ENCODE measurements at regions not wholly inside any gene's neighbourhood (a gene's known extent, or its start where the extent isn't known, plus 50 kb on each side); places are given as distances from the start of the nearest gene placed in this dataset.
"Not testable (repeated sequence)": the region's sequence is repeated elsewhere in the genome, so short reads cannot be mapped to it uniquely, and the experiment has no call there.

DNA sequence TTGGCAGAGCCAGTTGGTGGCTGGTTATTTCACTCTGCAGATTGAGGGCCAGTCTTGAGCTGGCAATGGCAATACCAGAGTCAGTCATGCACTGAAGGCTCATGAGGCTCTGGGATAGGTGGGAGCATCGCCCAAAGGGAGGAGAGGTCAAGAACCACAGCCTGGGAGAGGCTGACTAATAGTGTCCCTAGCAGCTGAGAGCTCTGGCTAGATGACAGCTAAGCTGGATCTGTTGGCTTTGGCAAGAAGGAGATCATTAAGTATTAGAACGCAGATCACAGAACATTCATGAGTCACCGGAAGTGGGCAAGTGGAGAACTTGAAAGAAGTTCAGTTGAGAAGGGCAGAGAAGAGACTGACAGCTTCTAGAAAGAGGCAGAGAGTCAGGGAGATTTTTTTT lies 521.1 kb downstream of the NR2F2 start:
- TF ChIP-seq, protein P1, sequence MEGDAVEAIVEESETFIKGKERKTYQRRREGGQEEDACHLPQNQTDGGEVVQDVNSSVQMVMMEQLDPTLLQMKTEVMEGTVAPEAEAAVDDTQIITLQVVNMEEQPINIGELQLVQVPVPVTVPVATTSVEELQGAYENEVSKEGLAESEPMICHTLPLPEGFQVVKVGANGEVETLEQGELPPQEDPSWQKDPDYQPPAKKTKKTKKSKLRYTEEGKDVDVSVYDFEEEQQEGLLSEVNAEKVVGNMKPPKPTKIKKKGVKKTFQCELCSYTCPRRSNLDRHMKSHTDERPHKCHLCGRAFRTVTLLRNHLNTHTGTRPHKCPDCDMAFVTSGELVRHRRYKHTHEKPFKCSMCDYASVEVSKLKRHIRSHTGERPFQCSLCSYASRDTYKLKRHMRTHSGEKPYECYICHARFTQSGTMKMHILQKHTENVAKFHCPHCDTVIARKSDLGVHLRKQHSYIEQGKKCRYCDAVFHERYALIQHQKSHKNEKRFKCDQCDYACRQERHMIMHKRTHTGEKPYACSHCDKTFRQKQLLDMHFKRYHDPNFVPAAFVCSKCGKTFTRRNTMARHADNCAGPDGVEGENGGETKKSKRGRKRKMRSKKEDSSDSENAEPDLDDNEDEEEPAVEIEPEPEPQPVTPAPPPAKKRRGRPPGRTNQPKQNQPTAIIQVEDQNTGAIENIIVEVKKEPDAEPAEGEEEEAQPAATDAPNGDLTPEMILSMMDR (IDR thresholded peaks at IDR 0.05; ENCODE audit: low read depth, low read length), result no peak
- no peak for DNase-seq (ENCODE audit: extremely low read depth, low read depth)

DNA sequence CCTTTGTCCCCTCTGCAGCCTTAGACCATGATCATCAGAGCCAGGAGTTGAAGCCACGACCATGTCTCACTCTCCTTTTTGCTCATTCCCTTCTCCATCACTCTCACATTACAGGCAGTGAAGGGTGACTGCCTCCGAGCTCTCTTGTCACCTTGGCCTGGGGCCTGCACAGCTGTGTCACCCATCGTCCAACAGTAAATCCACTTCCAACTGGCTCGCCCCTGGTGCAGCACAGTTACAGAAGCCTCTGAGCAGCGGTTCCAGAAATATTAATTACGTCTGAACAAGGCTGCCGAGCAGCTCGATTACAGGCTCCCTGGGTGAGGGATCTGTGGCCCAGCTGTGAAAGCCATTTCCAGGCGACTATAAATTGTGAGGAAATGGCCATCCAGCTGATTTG lies 528.2 kb downstream of the NR2F2 start:
- DNase-seq (ENCODE audit: extremely low read depth, low read depth), result no peak
- TF ChIP-seq, protein P1 (IDR thresholded peaks at IDR 0.05; ENCODE audit: low read depth, low read length), result no peak

DNA sequence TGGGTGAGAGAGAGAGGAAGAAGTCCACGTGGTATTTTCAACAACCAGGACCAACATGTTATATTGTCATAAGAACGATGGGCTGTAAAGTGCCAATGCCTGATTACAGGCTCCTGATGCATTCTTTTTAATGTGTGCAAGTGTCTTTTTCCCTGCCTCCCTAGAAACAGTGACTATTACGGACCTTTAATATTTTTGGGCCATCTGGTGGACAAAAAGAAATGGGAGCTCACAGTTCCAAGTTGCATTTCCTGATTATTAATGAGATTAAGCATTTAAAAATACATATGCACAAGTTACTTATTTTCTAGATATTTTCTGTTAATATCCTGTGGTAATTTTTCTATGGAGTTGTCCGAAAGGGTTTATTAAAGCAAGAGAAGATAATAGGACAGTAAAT lies 530.2 kb downstream of the NR2F2 start:
- TF ChIP-seq, protein P1 (IDR thresholded peaks at IDR 0.05; ENCODE audit: low read depth, low read length), result no peak

DNA sequence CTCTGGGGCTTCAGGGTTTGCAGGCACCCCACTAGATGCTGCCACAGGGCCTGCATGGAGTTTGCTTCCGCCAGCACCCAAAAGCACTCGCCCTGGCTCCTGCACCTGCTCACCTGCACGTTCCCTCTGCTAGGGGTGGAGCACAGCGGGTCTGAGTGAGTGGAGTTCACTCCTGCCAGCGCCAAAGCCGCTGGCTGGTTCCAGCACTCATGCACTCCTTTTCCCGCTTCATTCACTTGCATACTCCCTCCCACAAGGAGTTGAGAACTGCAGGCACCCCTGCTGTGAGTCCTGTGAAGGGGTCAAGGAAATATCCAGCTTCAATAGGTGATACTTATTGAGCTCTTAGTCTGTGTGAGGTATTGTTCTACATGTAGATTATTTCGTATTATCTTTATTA lies 537.5 kb downstream of the NR2F2 start:
- no peak for DNase-seq (ENCODE audit: extremely low read depth, low read depth)
- TF ChIP-seq, protein P1 (IDR thresholded peaks at IDR 0.05; ENCODE audit: low read depth, low read length), result no peak

More for the DNA sequence above, 530.2 kb downstream of the NR2F2 start:
- DNase-seq (ENCODE audit: extremely low read depth, low read depth), result no peak

DNA sequence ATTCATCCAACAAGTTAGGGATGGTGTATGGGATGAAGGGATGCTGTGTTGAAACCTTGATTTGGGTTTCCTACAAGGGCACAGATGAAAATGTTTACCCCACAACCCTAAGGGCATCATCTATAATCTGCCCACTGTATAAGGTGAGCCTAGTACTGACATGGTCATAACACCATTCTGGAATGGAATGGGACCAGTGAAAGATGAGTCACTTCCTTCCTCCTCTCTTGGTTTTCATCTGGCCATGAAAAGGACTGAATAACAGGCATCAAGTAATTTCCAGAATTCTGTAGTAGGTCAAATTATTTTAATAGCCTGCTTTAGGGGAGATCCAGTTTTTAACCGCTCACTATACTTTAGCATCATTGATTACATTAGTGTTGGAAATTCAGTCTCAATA lies 538.6 kb downstream of the NR2F2 start:
- DNase-seq (ENCODE audit: extremely low read depth, low read depth), result no peak
- TF ChIP-seq, protein P1 (IDR thresholded peaks at IDR 0.05; ENCODE audit: low read depth, low read length), result no peak

DNA sequence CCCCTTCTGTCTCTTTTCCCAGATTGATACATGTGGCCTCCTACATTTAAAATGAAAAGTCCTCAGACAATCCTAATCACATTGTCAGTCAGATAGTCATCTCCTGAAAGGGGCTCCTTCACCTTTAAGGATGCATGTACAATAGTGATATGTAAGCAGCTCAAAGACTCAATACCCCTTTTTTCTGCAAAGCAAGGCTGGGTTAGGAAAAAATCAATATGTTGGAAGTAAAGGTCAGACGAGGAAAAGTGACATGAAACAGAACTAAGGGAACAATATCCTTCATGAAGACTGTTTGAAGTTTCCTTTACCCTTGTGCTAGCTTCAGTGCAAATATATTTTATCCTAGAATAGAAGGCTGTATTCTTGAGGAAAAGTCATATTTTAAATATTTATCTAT lies 539.3 kb downstream of the NR2F2 start:
- TF ChIP-seq, protein P1 (IDR thresholded peaks at IDR 0.05; ENCODE audit: low read depth, low read length), result no peak

DNA sequence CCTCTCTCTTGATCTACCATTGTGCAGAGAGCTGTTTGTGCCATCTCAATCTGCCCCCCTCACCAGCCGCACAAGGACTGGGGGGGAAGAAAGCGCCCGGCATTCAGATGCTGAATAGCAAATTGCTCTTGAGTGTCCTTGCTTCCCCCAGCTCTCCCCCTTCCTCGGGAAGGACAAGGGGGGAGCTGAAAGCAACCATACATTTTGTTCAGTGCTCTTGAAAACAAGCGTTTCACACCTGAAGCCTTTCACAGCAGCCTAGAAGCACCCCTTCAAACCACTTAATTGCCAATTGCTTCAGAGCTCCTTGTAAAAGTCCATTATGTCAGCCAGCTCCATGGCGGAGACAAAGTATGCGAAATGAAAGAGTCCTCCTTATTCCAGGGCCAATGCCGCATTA lies 540.1 kb downstream of the NR2F2 start:
- DNase-seq (ENCODE audit: extremely low read depth, low read depth), result no peak
- TF ChIP-seq, protein P1 (IDR thresholded peaks at IDR 0.05; ENCODE audit: low read depth, low read length), result no peak

More for the DNA sequence above, 539.3 kb downstream of the NR2F2 start:
- no peak for DNase-seq (ENCODE audit: extremely low read depth, low read depth)

DNA sequence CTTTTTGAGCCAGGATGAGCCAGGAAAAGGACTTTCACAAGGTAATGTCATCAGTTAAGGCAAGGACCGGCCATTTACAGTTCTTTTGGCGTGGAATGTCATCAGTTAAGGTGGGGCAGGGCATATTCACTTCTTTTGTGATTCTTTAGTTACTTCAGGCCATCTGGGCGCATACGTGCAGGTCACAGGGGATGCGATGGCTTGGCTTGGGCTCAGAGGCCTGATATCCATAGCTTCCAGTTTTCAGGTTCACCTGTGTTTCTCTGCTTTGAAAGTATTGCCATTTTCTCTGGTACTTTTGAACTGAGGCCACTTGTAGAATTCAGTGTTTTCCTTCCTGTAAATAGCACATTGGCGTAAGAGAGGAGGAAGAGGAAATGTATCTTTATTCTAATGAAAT lies 546.9 kb downstream of the NR2F2 start:
- DNase-seq (ENCODE audit: extremely low read depth, low read depth), result not testable (repeated sequence)

Measured in AG09319 (cell line).